Neural cell (in vitro differentiated cells): ENCODE measurements at regions not wholly inside any gene's neighbourhood (a gene's known extent, or its start where the extent isn't known, plus 50 kb on each side); places are given as distances from the start of the nearest gene placed in this dataset.

Source experiments
- H2AFZ ChIP-seq: fragments of 200-600, 300-800 bp; sonication (generic), shearing (Covaris generic); 2 replicates; pipeline ENCODE4 v1.6.0; 2014; ENCODE audit warnings: low read depth, mild to moderate bottlenecking, antibody characterized with exemption, low read length, moderate library complexity
- H3F3A ChIP-seq: fragments of 200-600 bp; shearing (Covaris generic); 2 replicates; pipeline ENCODE4 v1.6.1; 2016; ENCODE audit warnings: mild to moderate bottlenecking, moderate library complexity, mixed read lengths, antibody characterized with exemption, low read length; ENCODE audit not compliant: insufficient read depth, poor library complexity, severe bottlenecking
- H3K27ac ChIP-seq: fragments of 200-600, 300-800 bp; sonication (generic), shearing (Covaris generic); 2 replicates; pipeline ENCODE4 v1.5.1; 2014; ENCODE audit warnings: mild to moderate bottlenecking, low read length, moderate library complexity
- H3K27me3 ChIP-seq: fragments of 300-800, 200-600 bp; sonication (generic), shearing (Covaris generic); 2 replicates; pipeline ENCODE4 v1.6.0; 2014; ENCODE audit warnings: mild to moderate bottlenecking, low read depth, low read length, moderate library complexity; ENCODE audit not compliant: insufficient read depth
- H3K36me3 ChIP-seq: fragments of 300-800, 200-600 bp; sonication (generic), shearing (Covaris generic); 2 replicates; pipeline ENCODE4 v1.5.1; 2014; ENCODE audit warnings: mild to moderate bottlenecking, antibody characterized with exemption, low read length, moderate library complexity; ENCODE audit not compliant: insufficient read depth
- H3K4me2 ChIP-seq: fragments of 300-800, 200-600 bp; sonication (generic), shearing (Covaris generic); 2 replicates; pipeline ENCODE4 v1.6.0; 2014; ENCODE audit warnings: mild to moderate bottlenecking, low read length
- H3K4me3 ChIP-seq: fragments of 300-800, 200-600 bp; sonication (generic), shearing (Covaris generic); 2 replicates; pipeline ENCODE4 v1.5.1; 2014; ENCODE audit warnings: mild to moderate bottlenecking, low read length, moderate library complexity
- H3K79me2 ChIP-seq: fragments of 200-600 bp; shearing (Covaris generic); replicated peaks from 2 replicates; pipeline ENCODE4 v1.6.0; 2014; ENCODE audit warnings: mild to moderate bottlenecking, low read length, moderate library complexity; ENCODE audit not compliant: insufficient read depth
- H3K9ac ChIP-seq: fragments of 300-800, 200-600 bp; sonication (generic), shearing (Covaris generic); 2 replicates; pipeline ENCODE4 v1.6.1; 2016; ENCODE audit warnings: mild to moderate bottlenecking, low read length, mixed read lengths
- H3K9me2 ChIP-seq: fragments of 200-600 bp; shearing (Covaris generic); 2 replicates; pipeline ENCODE4 v1.6.1; 2016; ENCODE audit warnings: mild to moderate bottlenecking, low read length, mixed read lengths; ENCODE audit not compliant: insufficient read depth
- H3K9me3 ChIP-seq: fragments of 200-600, 300-800 bp; sonication (generic), shearing (Covaris generic); 2 replicates; pipeline ENCODE4 v1.6.1; 2016; ENCODE audit warnings: mild to moderate bottlenecking, mixed run types, low read length, moderate library complexity, mixed read lengths
- H4K20me1 ChIP-seq: fragments of 200-600 bp; shearing (Covaris generic); 2 replicates; pipeline ENCODE4 v1.6.1; 2016; ENCODE audit warnings: mild to moderate bottlenecking, mixed run types; ENCODE audit not compliant: insufficient read depth
- EP300 ChIP-seq: fragments of 450-650 bp; conservative IDR thresholded peaks from 2 replicates; pipeline ENCODE4 v1.6.1; 2014; ENCODE audit warnings: antibody characterized with exemption, mild to moderate bottlenecking, moderate library complexity; ENCODE audit not compliant: poor library complexity, severe bottlenecking
- EZH2 ChIP-seq: fragments of 200-600, 300-800 bp; shearing (Covaris generic), sonication (generic); IDR thresholded peaks from 2 replicates; pipeline ENCODE4 v1.6.1; 2014; ENCODE audit warnings: antibody characterized with exemption, low read length, borderline replicate concordance, mild to moderate bottlenecking; ENCODE audit not compliant: insufficient read depth, poor library complexity, severe bottlenecking
- MXI1 ChIP-seq: fragments of 450-650 bp; conservative IDR thresholded peaks from 2 replicates; pipeline ENCODE4 v1.6.1; 2014; ENCODE audit warnings: antibody characterized with exemption, mild to moderate bottlenecking; ENCODE audit not compliant: poor library complexity, severe bottlenecking
- POLR2AphosphoS5 ChIP-seq: IDR thresholded peaks from 2 replicates; pipeline ENCODE4 v1.6.1; 2012
- RAD21 ChIP-seq: fragments of 450-650 bp; conservative IDR thresholded peaks from 2 replicates; pipeline ENCODE4 v1.6.1; 2014; ENCODE audit warnings: antibody characterized with exemption, mild to moderate bottlenecking, moderate library complexity
- REST ChIP-seq: IDR thresholded peaks from 2 replicates; pipeline ENCODE4 v1.6.1; 2012; ENCODE audit warnings: borderline replicate concordance
- SMC3 ChIP-seq: fragments of 450-650 bp; conservative IDR thresholded peaks from 2 replicates; pipeline ENCODE4 v1.6.1; 2014; ENCODE audit warnings: antibody characterized with exemption, mild to moderate bottlenecking, moderate library complexity; ENCODE audit not compliant: poor library complexity
- TAF1 ChIP-seq: IDR thresholded peaks from 2 replicates; pipeline ENCODE4 v1.6.1; 2012; ENCODE audit warnings: low read depth
- TF ChIP-seq, protein P1 (sequence below): fragments of 450-650 bp; IDR thresholded peaks from 2 replicates; pipeline ENCODE4 v1.5.1; 2014; ENCODE audit warnings: antibody characterized with exemption, mild to moderate bottlenecking, moderate library complexity; ENCODE audit not compliant: poor library complexity, severe bottlenecking

DNA sequence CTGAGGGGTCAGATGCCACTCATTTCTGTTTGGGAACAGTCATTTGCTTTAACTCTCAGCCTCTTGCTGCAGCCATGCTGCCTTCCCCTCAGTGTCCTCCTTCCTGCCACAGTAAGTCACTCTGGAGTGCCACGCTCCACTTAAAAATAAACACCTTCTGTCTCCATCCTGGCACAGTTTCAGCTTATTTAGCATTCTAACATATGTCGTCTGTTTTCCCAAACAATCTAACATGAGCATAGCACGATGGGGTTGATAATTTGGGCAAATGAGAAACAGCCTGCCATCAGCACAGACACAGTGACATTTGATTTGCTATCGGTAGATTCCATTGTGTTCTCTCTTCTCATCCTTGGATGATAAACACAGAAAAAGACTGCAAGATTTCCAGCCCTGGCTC lies 768.6 kb downstream of the UQCRFS1 start:
- Histone ChIP-seq H3K27ac (no peak overlapping the region), H2AFZ (no peak overlapping the region)

GRCh38 chr19:28443361-28443760 lies 769.6 kb downstream of the UQCRFS1 start:
- H3K4me3 ChIP-seq, result no peak overlapping the region
- H3K27ac ChIP-seq, result no peak overlapping the region
- H3K4me2 ChIP-seq, result no peak overlapping the region
- no peaks in the 10 kb centered on the region for H3K9me2 ChIP-seq
- no peaks in the 10 kb centered on the region for H4K20me1 ChIP-seq
- H3K79me2 ChIP-seq, result no peaks in the 10 kb centered on the region
- H3K27me3 ChIP-seq, result no peaks in the 10 kb centered on the region
- H3K9me3 ChIP-seq, result no peaks in the 10 kb centered on the region
- no peaks in the 10 kb centered on the region for H3F3A ChIP-seq
- TF ChIP-seq POLR2AphosphoS5, result no peak
- TF ChIP-seq EZH2, result no peak
- TF ChIP-seq TAF1, result no peak
- no peak for TF ChIP-seq SMC3
- no peak for TF ChIP-seq MXI1
- no peak for TF ChIP-seq EP300
- no peak for TF ChIP-seq RAD21
- TF ChIP-seq, protein P1, sequence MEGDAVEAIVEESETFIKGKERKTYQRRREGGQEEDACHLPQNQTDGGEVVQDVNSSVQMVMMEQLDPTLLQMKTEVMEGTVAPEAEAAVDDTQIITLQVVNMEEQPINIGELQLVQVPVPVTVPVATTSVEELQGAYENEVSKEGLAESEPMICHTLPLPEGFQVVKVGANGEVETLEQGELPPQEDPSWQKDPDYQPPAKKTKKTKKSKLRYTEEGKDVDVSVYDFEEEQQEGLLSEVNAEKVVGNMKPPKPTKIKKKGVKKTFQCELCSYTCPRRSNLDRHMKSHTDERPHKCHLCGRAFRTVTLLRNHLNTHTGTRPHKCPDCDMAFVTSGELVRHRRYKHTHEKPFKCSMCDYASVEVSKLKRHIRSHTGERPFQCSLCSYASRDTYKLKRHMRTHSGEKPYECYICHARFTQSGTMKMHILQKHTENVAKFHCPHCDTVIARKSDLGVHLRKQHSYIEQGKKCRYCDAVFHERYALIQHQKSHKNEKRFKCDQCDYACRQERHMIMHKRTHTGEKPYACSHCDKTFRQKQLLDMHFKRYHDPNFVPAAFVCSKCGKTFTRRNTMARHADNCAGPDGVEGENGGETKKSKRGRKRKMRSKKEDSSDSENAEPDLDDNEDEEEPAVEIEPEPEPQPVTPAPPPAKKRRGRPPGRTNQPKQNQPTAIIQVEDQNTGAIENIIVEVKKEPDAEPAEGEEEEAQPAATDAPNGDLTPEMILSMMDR, result no peak
- TF ChIP-seq REST, result no peak
- H2AFZ ChIP-seq, result no peak overlapping the region
- H3K36me3 ChIP-seq, result no peaks in the 10 kb centered on the region
- no peak overlapping the region for H3K9ac ChIP-seq

More for the DNA sequence above, 768.6 kb downstream of the UQCRFS1 start:
- Histone ChIP-seq H4K20me1 (no peaks in the 10 kb centered on the region), H3K9me3 (no peaks in the 10 kb centered on the region), H3K4me3 (no peak overlapping the region), H3K9me2 (no peaks in the 10 kb centered on the region), H3K79me2 (no peaks in the 10 kb centered on the region), H3K4me2 (no peak overlapping the region), H3K9ac (no peak overlapping the region), H3F3A (no peaks in the 10 kb centered on the region), H3K36me3 (no peaks in the 10 kb centered on the region), H3K27me3 (no peaks in the 10 kb centered on the region)
- no peak for TF ChIP-seq EP300
- TF ChIP-seq, protein P1, result no peak
- TF ChIP-seq REST, result no peak
- no peak for TF ChIP-seq RAD21
- no peak for TF ChIP-seq TAF1
- no peak for TF ChIP-seq MXI1
- TF ChIP-seq EZH2, result no peak
- TF ChIP-seq POLR2AphosphoS5, result no peak
- TF ChIP-seq SMC3, result no peak
